HG03457 (cell line): ENCODE measurements at regions not wholly inside any gene's neighbourhood (a gene's known extent, or its start where the extent isn't known, plus 50 kb on each side); places are given as distances from the start of the nearest gene placed in this dataset.
"Not testable (repeated sequence)": the region's sequence is repeated elsewhere in the genome, so short reads cannot be mapped to it uniquely, and the experiment has no call there.

ENCODE experiments used
- ATAC-seq: cut with Tn5 transposase; IDR thresholded peaks from one replicate; pipeline ENCODE4 v1.9.1; 2021; ENCODE audit warnings: moderate number of reproducible peaks; ENCODE audit not compliant: unreplicated experiment

GRCh38 chr2:111671426-111672150 is 212.4 kb downstream of the ANAPC1 start:
- no peak for ATAC-seq

- ATAC-seq = not testable (repeated sequence)
These were observed 211.4 kb downstream of the ANAPC1 start for GRCh38 chr2:111672641-111673040.

- no peak for ATAC-seq
These were observed 210.5 kb downstream of the ANAPC1 start for GRCh38 chr2:111673526-111673925.

- ATAC-seq = no peak
These were observed 208.4 kb downstream of the ANAPC1 start for GRCh38 chr2:111675419-111676194.

GRCh38 chr2:111676291-111676822 is 207.6 kb downstream of the ANAPC1 start:
- no peak for ATAC-seq

GRCh38 chr2:111678161-111678560 is 205.8 kb downstream of the ANAPC1 start:
- no peak for ATAC-seq

- ATAC-seq = no peak
These were observed 205.3 kb downstream of the ANAPC1 start for GRCh38 chr2:111678651-111679050.

GRCh38 chr2:111679202-111679601 is 204.8 kb downstream of the ANAPC1 start:
- ATAC-seq = no peak

- ATAC-seq = no peak
These were observed 199.4 kb downstream of the ANAPC1 start for GRCh38 chr2:111684611-111685010.

- no peak for ATAC-seq
These were observed 198.7 kb downstream of the ANAPC1 start for GRCh38 chr2:111685342-111685741.

GRCh38 chr2:111686994-111687393 is 197.0 kb downstream of the ANAPC1 start:
- no peak for ATAC-seq

GRCh38 chr2:111687911-111688310 is 196.1 kb downstream of the ANAPC1 start:
- ATAC-seq = no peak

- ATAC-seq = no peak
These were observed 195.5 kb downstream of the ANAPC1 start for GRCh38 chr2:111688482-111688881.

GRCh38 chr2:111689174-111689573 is 194.8 kb downstream of the ANAPC1 start:
- ATAC-seq = no peak

- ATAC-seq = no peak
These were observed 194.1 kb downstream of the ANAPC1 start for GRCh38 chr2:111689941-111690340.

GRCh38 chr2:111691164-111691875 is 192.7 kb downstream of the ANAPC1 start:
- ATAC-seq = no peak

GRCh38 chr2:111692311-111692710 is 191.7 kb downstream of the ANAPC1 start:
- ATAC-seq = no peak

- no peak for ATAC-seq
These were observed 189.3 kb downstream of the ANAPC1 start for GRCh38 chr2:111694700-111695101.

GRCh38 chr2:111695441-111696007 is 188.5 kb downstream of the ANAPC1 start:
- ATAC-seq = no peak

GRCh38 chr2:111696226-111696625 is 187.8 kb downstream of the ANAPC1 start:
- ATAC-seq = no peak

- ATAC-seq = no peak
These were observed 186.4 kb downstream of the ANAPC1 start for GRCh38 chr2:111697560-111697959.
